ENCODE measurements at regions not wholly inside any gene's neighbourhood (a gene's known extent, or its start where the extent isn't known, plus 50 kb on each side); places are given as distances from the start of the nearest gene placed in this dataset.

DNA sequence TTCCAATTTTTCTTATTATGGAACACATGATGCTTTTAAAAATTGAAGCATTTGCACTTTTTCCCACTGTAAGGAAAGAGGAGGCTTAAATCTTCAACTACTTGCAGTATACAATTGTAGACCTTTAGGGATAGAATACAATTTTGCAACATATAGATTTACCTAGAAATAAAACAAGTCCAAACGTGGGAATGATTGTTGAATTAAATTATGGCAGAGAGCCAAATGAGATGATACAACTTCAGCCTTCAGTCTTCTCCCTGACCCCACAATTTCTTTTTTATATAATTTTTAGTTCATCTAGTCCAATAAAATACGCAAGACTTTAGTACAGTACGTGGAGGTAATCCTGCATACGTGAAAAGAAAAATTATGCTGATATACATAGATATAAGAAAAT is 666.5 kb downstream of the SLC16A7 start:
- TF ChIP-seq, protein P1, sequence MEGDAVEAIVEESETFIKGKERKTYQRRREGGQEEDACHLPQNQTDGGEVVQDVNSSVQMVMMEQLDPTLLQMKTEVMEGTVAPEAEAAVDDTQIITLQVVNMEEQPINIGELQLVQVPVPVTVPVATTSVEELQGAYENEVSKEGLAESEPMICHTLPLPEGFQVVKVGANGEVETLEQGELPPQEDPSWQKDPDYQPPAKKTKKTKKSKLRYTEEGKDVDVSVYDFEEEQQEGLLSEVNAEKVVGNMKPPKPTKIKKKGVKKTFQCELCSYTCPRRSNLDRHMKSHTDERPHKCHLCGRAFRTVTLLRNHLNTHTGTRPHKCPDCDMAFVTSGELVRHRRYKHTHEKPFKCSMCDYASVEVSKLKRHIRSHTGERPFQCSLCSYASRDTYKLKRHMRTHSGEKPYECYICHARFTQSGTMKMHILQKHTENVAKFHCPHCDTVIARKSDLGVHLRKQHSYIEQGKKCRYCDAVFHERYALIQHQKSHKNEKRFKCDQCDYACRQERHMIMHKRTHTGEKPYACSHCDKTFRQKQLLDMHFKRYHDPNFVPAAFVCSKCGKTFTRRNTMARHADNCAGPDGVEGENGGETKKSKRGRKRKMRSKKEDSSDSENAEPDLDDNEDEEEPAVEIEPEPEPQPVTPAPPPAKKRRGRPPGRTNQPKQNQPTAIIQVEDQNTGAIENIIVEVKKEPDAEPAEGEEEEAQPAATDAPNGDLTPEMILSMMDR (conservative IDR thresholded peaks at IDR 0.05 in 1 of 2, IDR thresholded peaks at IDR 0.05 in 1 of 2; ENCODE audit: low read depth in 1 of 2, low read length in 2 of 2), result no peak
- TF ChIP-seq EZH2 (IDR thresholded peaks at IDR 0.05; ENCODE audit: low read length, missing control alignments), result no peak

All from fibroblast of lung (primary cell).